ENCODE measurements at regions not wholly inside any gene's neighbourhood (a gene's known extent, or its start where the extent isn't known, plus 50 kb on each side); places are given as distances from the start of the nearest gene placed in this dataset.

DNA sequence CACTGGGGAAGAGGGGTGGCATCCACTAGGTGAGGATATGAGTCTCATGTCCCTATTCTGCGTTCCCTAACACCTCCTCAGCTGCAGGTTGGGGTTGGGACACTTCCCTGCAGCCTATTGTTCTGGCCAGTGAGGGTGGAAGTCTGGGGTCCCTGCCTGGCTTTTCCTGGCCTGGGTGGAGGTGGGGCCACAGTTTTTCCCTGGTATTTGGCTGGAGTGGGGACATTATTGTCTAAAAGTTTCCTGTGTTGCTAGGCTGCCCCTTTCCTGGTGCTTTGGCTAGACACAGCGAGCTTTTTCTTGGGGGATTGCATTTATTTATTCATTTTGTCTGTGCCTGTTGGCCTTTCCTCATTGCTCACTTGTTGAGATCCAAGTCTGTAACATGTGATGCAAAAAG, 559.5 kb upstream of the IGFBP3 start:
- TF ChIP-seq, protein P1, sequence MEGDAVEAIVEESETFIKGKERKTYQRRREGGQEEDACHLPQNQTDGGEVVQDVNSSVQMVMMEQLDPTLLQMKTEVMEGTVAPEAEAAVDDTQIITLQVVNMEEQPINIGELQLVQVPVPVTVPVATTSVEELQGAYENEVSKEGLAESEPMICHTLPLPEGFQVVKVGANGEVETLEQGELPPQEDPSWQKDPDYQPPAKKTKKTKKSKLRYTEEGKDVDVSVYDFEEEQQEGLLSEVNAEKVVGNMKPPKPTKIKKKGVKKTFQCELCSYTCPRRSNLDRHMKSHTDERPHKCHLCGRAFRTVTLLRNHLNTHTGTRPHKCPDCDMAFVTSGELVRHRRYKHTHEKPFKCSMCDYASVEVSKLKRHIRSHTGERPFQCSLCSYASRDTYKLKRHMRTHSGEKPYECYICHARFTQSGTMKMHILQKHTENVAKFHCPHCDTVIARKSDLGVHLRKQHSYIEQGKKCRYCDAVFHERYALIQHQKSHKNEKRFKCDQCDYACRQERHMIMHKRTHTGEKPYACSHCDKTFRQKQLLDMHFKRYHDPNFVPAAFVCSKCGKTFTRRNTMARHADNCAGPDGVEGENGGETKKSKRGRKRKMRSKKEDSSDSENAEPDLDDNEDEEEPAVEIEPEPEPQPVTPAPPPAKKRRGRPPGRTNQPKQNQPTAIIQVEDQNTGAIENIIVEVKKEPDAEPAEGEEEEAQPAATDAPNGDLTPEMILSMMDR (IDR thresholded peaks at IDR 0.05; ENCODE audit: low read depth, low read length) = no peak
- no peak for TF ChIP-seq POLR2A (IDR thresholded peaks at IDR 0.05; ENCODE audit: extremely low read depth, insufficient read length)
- TF ChIP-seq, protein P2, sequence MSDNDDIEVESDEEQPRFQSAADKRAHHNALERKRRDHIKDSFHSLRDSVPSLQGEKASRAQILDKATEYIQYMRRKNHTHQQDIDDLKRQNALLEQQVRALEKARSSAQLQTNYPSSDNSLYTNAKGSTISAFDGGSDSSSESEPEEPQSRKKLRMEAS (IDR thresholded peaks at IDR 0.05; ENCODE audit: low read depth, low read length) = no peak
